ENCODE measurements at regions not wholly inside any gene's neighbourhood (a gene's known extent, or its start where the extent isn't known, plus 50 kb on each side); places are given as distances from the start of the nearest gene placed in this dataset.

- no peaks in the 10 kb centered on the region for H3K9me3 ChIP-seq
- no peaks in the 10 kb centered on the region for H3K4me1 ChIP-seq
- H3K36me3 ChIP-seq, result no peaks in the 10 kb centered on the region
- no peak overlapping the region for H3K4me3 ChIP-seq
- no peak for TF ChIP-seq CTCF (IDR thresholded peaks at IDR 0.05)
- no peak overlapping the region for H3K27ac ChIP-seq
- intact Hi-C loops (cut with DNase I; ENCODE audit: low total_unique reads), result no loop called here
- H3K27me3 ChIP-seq, result no peaks in the 10 kb centered on the region
- DNase-seq, result no peak
Measured at GRCh38 chr9:71279151-71279739, 157.8 kb upstream of the TRPM3 start.

- intact Hi-C loops (cut with DNase I; ENCODE audit: low total_unique reads), result no loop called here
- H3K27me3 ChIP-seq, result no peaks in the 10 kb centered on the region
- DNase-seq, result no peak
- H3K36me3 ChIP-seq, result no peaks in the 10 kb centered on the region
- H3K9me3 ChIP-seq, result no peaks in the 10 kb centered on the region
- H3K4me1 ChIP-seq, result no peaks in the 10 kb centered on the region
- no peak for TF ChIP-seq CTCF (IDR thresholded peaks at IDR 0.05)
- no peak overlapping the region for H3K4me3 ChIP-seq
- H3K27ac ChIP-seq, result no peak overlapping the region
Measured at GRCh38 chr9:71273613-71274012, 152.2 kb upstream of the TRPM3 start.

- intact Hi-C loops (cut with DNase I; ENCODE audit: low total_unique reads), result no loop called here
- no peak for TF ChIP-seq CTCF (IDR thresholded peaks at IDR 0.05)
- no peak for DNase-seq
- no peaks in the 10 kb centered on the region for H3K4me1 ChIP-seq
- no peak overlapping the region for H3K27ac ChIP-seq
- H3K4me3 ChIP-seq, result no peak overlapping the region
- no peaks in the 10 kb centered on the region for H3K9me3 ChIP-seq
- no peaks in the 10 kb centered on the region for H3K36me3 ChIP-seq
- H3K27me3 ChIP-seq, result no peaks in the 10 kb centered on the region
Measured at GRCh38 chr9:71271602-71272001, 150.2 kb upstream of the TRPM3 start.

GRCh38 chr9:71270554-71270953, 149.1 kb upstream of the TRPM3 start:
- H3K27ac ChIP-seq, result no peak overlapping the region
- intact Hi-C loops (cut with DNase I; ENCODE audit: low total_unique reads), result no loop called here
- no peaks in the 10 kb centered on the region for H3K4me1 ChIP-seq
- H3K4me3 ChIP-seq, result no peak overlapping the region
- TF ChIP-seq CTCF (IDR thresholded peaks at IDR 0.05), result no peak
- no peak for DNase-seq
- H3K27me3 ChIP-seq, result no peaks in the 10 kb centered on the region
- H3K9me3 ChIP-seq, result no peaks in the 10 kb centered on the region
- H3K36me3 ChIP-seq, result no peaks in the 10 kb centered on the region

GRCh38 chr9:71269859-71270258, 148.4 kb upstream of the TRPM3 start:
- no peaks in the 10 kb centered on the region for H3K4me1 ChIP-seq
- H3K4me3 ChIP-seq, result no peak overlapping the region
- no peaks in the 10 kb centered on the region for H3K9me3 ChIP-seq
- no peaks in the 10 kb centered on the region for H3K36me3 ChIP-seq
- no peak for TF ChIP-seq CTCF (IDR thresholded peaks at IDR 0.05)
- H3K27ac ChIP-seq, result no peak overlapping the region
- H3K27me3 ChIP-seq, result no peaks in the 10 kb centered on the region
- intact Hi-C loops (cut with DNase I; ENCODE audit: low total_unique reads), result no loop called here
- DNase-seq, result no peak
